Inferior parietal cortex (tissue), 1 donor: ENCODE measurements at regions not wholly inside any gene's neighbourhood (a gene's known extent, or its start where the extent isn't known, plus 50 kb on each side); places are given as distances from the start of the nearest gene placed in this dataset.

Experiments used
- DNase-seq: peaks from one replicate; pipeline ENCODE4 v3.0.0-alpha.2; 2016; ENCODE audit errors: extremely low spot score

DNA sequence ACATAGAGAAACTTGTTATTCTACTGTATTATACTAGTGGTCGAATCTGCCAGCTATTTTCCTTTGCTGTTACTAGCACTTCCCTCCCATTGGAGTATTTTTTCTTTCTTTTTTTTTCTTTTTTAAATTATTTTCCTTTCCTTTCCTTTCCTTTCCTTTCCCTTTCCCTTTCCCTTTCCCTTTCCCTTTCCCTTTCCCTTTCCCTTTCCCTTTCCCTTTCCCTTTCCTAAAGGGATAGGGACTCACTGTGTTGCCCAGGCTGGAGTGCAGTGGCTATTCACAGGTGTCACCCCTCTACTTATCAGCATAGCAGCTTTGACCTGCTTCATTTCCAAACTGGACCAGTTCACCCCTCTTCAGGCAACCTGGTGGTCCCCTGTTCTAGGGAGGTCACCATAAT is 212.6 kb upstream of the SP4 start:
- DNase-seq, result no peak

DNA sequence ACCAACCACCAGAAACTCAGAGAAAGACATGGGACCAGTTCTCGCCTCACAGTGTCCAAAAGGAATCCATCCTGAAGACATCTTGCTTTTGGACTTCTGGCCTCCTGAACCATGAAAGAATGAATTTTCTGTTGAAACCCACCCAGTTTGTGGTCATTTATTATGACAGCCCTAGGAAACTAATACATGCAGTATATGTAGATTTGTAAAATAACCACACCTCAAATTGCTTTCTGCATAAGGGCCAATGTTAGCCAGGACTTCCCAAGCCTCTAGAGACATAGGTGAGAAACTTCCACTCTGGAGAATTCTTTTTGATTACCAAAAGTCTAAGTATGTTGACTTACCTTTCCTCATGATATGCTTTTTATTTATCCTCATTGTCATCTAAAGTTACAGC is 210.5 kb upstream of the SP4 start:
- DNase-seq, result no peak

DNA sequence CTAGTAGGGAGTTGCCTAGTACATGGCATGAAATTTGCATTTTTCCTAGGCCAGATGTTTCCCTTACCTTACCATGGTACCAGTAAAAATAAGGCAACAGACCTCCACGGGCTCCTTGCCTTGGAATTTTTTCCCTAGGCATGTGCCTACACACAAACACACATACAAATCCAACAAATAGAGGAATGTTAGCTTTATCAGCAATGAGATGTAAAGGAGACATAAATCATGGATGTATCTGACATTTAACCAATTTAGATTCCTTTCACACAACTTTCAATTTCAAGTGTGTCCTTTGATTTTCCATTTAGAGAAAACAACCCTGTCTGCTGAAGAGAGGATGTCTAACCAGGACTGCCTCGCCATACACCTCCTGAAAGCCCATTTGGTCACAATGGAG is 209.7 kb upstream of the SP4 start:
- no peak for DNase-seq

DNA sequence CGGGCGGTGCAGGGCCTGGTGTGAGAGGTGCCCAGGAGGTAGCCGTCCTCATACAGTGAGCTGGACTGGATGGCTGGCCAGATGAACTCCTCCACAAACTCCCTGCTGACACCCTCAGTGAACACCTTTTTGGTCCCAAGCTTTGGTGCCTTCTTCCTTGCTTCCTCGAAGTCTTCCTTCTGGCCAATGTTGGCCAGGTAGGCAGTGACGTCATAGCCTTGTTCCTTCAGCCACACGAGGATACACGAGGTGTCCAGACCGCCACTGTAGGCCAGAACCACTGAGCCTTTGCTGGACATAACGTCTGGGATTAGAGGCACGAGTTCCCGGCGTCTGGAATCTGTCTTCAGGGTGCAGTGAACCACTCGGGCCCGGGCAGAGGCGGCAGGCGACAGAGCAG is 206.8 kb upstream of the SP4 start:
- DNase-seq, result no peak

DNA sequence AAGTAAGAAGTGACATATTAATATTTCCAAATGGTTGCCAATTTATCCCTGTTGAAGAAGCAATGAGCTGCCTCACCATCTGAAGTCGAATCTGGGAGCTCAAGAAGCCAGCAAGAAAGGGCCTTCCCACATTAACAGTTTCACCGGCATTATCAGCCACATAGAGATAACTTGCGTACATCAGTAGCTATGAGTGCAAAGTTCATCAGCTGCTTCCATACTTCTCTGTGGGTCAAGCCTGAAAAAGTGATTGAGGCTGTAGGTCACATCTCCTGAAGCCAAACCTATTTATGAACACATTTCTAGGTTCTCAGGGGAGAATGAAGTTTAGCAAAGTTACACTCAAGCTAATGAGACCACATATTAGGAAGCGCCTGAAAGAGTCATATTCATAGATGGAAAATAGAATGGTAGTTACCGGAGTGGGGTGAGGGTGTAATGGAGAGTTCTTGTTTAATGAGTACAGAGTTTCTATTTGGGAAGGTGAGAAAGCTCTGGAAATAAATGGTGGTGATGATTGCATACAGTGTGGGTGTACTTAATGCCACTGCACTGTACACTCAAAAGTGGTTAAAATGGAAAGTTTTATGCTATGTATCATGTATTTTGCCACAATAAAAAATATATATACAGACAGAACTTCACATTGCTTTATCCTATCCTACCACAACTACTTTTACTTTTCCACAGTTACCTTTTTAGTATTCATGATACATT is 189.3 kb upstream of the SP4 start:
- no peak for DNase-seq

DNA sequence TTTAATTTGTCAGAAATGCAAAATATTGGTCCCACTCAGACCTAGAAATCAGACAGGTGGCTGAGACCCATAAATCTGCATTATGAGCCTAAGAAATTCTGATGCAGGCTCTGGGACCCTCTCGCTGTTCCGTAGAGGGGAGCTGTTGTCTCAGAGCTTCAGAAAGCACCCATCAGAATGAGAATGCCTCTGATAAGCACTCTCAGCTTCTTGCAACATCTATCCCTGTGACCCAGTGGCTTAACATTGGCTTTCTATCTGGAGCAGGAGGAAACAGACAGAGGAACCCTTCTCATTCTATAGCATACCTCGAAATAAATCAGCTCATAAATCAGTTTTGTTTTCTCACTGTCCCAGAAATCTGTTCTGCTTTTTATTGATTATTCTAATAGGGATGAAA is 184.6 kb upstream of the SP4 start:
- DNase-seq, result no peak

DNA sequence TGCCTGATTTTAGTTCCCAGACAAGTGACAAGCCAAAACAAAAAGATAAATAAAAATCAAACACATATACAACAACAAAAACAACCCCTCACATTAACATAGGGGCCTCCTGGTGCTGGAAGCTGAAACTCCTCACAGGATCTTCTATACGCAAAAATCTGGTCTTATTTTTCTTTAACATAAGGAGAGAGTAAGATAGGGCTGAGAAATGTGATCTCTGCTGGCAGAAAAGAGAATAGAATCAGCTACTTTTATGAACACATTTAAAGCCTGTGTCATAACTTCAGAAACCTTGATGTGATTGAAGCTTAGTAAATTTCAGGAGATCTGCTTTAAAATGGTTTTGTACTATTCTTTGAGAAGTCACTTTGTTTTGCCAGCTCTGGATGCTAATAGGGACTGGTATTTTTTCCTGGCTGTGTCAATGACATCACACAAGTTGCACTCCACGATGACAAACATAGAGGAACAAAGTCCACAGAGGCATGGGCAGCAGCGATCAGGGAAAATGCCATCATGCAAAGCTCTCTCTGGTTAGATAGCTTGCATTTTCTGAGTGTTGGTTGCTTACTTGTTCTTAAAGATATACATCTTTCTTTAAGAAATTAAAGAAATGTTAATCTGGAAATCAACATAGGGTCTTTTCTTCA is 176.6 kb upstream of the SP4 start:
- no peak for DNase-seq

DNA sequence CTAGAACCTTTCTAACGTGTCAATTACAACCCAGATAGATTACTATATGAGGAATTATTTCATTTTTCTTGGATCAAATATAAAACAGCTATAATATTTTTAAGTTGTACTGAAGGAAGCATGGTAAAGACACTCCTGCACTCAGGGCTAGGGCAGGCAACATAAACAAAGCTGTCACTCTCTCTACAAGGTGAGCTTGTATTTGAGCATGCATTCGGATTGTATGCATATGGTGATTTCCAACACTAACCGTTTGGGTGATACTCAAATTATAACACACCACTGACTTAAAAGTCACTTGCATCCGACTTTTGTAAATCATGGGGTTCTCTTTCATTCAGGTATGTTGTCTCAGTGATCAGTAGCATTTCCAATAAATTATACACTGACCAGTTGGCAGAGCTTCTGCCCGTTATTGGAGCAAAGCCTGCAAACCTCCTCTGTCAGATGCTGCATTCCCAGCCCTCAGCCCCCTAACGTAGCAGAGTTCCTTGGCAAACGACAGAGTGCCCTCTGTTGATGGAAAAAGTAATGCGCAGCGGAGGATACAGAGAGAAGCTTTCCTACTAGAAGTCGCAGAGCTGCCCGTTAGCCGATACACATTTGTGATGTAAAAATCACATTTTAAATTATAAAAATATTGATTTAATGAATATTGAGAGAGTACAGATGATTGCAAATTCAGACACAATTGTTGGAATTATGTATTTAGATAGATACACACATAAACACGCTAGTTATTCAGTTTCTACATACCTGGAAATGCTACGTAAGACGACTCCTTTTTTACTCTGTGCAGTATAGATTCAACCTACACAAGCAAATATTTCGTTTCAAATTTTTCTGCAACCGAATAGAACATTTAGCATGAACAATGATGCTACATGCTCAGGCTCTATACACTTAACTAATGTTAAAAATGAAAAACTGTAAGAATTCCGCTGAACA is 173.9 kb upstream of the SP4 start:
- DNase-seq, result peak; percentile 77

DNA sequence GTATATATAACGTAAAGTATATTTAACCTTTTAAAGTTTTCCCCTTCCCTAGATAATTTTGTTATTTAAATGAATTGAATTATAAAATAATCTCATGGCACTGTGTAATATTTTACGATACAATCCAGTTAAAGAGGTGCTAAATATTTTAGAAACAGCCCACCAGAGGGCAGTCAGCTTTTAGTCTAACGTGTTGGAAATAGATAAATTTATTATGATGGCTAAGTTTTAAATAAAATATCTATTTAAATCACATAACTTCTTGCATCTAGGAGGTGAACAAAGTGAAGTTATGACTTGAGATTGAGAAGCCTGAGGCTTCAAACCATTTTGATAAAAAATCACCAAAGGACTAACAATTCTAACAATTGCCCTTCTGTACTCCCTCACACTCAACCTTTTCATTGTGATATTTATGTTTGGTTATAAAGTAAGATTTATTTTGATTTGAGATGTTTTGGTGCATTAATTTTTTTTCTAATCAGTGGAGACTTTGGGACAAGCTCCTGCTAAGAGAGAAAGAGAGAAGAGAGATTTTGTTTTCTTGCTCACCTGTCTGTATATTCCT is 171.5 kb upstream of the SP4 start:
- DNase-seq, result peak; percentile 77

DNA sequence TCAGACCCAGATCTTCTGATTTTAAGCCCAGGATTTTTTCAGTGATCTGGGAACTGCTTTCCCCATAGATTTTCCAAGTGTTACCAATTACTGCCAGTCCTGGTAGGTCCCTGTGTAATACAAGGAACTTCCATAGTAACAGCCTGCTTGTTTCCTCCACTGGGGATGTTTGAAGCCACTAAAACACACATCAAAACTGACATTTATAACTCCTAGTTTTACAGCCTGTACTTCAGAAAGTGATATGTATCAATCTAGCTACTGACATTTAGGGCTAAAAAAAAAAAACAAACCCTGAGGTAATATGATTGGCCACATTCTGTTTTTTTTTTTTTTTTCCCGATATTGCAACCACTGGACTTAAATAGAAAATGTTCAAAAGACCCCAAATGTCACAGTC is 166.9 kb upstream of the SP4 start:
- no peak for DNase-seq

DNA sequence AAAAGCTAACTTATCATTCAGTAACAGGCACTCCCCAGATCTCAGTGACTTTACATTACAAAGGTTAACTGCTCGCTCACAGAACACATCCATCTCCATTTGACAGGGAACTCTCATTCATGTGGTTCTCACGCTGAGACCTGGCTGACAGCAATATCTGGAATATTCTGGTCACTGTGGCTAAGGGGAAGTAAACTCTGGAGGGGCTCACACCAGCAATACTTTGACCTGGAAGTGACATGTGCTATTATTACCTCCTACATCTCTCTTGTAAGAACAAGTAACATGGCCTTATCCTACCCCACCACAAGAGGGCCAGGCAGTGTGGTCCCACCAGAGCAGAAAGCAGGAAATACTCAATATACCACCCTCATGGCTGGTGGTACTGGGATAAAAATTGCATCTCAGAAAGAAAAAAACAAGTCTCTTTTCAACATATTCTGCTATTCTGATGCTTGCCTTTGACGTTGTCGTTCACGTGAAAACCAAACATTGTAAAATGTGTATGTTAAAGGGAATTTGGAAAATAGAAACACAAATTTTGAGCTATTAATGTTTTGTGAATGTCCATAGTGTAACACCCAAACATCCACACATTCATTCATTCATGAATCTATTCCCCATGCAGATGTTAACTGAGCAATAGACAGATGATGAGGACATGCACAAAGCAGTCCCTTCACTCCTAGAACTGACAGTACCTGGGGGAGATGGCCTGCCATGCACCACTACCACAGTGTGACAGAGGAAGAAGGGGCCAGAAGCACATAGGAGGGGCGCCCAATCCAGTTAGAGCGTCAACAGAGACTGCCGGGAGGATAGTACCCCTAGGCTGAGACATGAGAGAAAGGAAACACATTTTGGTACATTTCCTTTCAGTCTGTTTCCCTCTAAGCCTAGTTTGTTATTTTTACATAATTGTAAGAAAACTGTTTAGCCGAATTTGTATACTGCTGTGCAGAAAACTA is 166.0 kb upstream of the SP4 start:
- DNase-seq, result no peak

DNA sequence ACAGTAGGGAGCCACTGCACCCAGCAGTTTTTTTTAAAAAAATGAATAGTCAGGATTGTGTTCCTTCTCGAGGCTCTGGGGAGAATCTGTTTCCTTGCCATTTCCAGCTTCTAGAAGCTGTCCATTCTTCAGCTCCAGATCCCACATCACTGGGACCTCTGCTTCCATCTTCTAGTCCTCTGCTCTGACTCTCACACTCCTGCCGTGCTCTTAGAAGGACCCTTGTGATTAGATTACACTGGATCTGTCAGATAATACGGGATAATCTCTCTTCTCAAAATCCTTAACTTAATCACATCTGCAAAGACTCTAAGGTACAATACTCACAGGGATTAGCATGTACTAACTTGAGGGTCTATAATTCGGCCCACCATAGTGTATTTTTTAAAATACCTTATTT is 158.9 kb upstream of the SP4 start:
- no peak for DNase-seq

DNA sequence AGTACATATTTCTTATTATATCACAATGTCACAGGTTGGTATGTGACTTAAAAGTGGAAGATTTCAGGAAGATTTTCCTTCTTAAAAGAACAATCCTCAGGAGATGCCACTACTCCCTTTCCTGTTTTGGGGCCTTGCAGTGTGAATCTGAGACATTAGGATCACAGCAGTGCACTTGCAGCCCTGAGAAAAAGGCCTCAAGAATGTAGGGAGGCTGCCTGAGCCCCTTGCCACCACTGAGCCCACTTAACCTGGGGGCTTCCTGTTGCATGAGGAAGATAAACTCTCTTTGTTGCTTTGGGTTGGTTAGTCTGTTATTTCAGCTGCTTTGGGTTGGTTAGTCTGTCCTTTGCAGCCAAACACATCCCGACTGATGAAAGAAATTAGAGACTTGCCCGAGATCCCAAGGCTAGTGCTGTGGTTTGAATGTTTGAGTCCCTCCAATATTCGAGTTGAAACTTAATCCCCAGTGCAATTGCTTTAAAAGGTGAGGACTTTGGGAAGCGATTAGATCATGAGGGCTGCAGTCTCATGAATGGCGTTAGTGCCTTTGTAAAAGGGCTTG is 151.3 kb upstream of the SP4 start:
- no peak for DNase-seq

DNA sequence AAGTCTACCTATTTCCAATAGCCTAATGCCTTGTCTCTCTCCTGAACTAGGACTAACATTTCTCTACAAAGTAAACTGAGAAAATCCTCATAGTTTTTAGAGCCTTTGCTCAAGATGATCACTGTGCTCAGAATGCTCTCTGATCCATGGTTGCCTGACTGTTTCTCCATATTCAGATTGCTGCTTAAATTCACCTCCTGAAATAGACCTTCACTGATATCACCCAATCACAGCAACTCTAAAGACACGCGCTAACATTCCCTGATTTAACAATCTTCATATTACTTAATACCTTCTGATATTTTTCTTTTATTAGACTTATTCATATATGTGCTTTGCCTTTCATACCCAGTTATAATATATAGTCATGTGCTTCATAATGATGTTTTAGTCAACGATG is 148.9 kb upstream of the SP4 start:
- no peak for DNase-seq

DNA sequence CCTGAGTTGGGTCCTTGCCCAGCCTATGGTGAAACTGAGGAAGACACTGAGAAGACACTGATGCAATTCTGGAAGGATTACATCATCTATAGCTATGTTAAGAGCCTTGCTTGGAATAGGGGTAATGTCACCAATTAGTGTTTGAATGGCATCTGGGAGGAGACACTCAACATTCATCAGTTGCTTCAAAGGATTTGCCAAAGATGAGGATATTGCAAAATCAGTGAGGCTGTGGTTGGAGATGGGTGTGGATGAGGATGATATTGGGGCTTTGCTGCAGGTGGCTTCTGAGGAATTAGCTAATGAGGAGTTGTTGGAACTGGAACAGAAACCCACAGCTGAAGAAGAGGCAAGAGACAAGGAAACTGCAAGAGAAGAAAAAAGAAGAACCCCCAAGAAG is 146.7 kb upstream of the SP4 start:
- no peak for DNase-seq

DNA sequence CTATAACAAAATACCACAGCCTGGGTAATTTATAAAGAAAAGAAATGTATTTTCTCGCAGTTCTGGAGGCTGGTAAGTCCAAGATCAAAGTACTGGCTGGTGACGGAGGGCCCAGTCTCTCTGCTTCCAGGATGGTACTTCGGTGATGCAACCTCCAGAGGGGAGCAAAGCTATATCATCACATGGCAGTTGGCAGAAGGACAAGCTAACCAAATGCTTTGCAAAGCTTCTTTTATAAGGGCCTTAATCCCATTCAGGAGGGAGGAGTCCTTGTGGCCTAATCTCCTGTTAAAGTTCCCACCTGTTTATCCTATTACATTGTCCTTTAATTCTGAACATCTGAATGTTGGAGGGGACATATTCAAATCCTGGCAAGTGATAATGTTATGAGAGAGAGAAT is 134.1 kb upstream of the SP4 start:
- no peak for DNase-seq

DNA sequence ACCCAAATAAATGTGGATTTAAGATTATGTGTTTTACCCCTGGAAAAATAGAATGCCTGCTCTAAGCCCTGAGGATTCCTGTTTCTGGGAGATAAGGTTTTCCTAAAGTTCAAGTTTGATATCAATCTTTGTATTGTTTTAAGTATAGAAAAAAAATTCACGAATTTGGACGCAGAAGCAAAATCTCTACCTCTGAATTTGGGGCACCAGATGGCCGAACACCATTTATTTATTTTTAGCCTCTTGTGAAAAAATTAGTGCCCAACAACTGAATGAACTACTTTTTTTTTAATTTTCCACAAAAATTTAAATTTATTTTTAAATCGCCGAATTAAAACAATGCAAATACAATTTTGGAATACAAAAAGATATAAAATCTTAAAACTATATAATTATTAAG is 128.1 kb upstream of the SP4 start:
- DNase-seq, result no peak

DNA sequence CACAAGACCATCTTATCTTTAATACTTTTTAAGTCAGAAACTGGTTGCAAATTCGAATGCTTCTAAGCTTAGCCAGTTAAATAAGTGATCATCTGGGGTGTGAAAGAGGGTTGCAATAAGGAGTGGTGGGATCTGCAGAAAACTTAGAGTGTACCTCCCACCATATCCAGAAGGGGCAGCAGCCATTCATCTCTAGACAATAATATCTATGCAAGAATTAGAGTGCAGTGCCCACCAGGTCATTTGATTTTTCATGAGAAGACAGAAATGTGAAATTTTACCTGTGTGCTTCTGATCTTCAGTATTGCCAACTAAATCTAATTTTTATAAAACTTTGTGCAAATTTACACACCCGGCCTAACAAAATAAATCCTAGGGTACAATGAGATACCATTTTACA is 127.2 kb upstream of the SP4 start:
- no peak for DNase-seq

DNA sequence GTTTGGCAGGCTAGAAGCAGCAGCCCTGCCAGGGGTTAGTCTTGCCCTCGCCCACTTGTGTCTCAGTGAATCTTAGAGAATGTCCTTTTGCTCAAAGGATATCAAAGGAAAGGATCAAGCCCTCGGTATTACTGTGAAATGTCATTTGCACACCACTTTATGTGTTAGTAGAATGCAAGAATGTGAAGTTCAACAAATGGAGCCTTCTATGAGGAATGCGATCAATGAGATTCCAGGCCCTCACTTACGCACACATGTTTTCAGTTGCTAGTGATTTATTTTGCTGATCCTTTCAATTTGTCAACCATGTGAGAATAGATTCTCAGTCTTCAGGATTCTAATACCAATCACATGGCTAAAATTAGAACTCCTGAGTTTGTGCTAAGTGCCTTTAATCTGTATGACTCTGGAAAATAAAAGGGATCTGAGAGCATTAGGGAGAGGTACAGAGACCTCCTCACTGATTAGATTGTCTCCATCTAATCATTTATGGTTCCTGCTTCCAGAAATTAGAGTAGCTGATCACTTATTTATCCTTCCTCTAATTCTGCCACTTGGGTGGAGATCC is 123.0 kb upstream of the SP4 start:
- no peak for DNase-seq

DNA sequence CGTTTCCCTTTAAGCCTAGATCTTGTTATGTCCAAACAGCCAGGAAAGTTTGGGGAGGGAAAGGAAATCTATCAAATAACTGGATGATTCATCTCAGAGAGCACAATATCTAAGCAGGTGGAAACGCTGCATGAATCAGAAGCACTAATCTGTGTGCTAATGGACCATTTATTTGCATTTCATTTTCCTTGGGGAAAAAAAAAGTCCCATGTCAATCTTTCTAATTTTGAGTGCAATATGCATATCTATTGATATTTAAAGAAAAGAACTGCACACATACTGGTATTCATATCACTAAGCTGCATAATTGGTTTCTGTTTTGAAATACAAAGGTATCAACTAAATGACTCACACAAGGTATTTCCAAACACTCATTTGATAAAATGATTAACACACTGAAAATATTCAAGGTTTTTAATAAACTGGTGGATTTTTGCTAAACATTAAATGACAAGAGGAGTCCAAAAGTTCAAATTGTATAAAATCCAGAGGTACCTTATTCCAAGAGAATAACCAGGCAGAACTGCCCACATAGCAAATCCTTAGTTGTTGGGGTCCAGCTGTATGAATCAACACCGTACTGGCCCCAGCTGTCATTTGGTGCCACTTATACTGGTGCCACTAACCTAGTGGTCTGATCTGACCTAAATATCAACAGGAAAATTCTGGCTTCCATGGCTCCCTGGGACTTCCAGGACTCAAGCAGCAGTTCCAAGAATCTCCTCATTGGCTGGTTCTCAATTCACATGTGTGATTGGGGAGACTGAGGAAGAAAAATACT is 122.2 kb upstream of the SP4 start:
- no peak for DNase-seq
